ENCODE measurements at regions not wholly inside any gene's neighbourhood (a gene's known extent, or its start where the extent isn't known, plus 50 kb on each side); places are given as distances from the start of the nearest gene placed in this dataset.

GRCh38 chr18:34401775-34402174 lies 177.1 kb upstream of the NOL4 start:
- TF ChIP-seq POLR2AphosphoS5 (IDR thresholded peaks at IDR 0.05; ENCODE audit: insufficient read depth in 1 of 2, low read depth in 1 of 2) (no peak), POLR2A (IDR thresholded peaks at IDR 0.05) (no peak)
